ENCODE measurements at regions not wholly inside any gene's neighbourhood (a gene's known extent, or its start where the extent isn't known, plus 50 kb on each side); places are given as distances from the start of the nearest gene placed in this dataset.

- FAIRE-seq (no peak), DNase-seq (ENCODE audit: low read depth, low spot score) (no peak)
- Histone ChIP-seq H3K9me3 (ENCODE audit: control insufficient read depth, low read depth, low read length) (no peaks in the 10 kb centered on the region), H3K27me3 (ENCODE audit: control insufficient read depth, extremely low read depth, insufficient read depth, low read length) (no peaks in the 10 kb centered on the region), H3K9ac (ENCODE audit: control insufficient read depth, extremely low read depth, insufficient read depth, low read length) (no peak overlapping the region), H2AFZ (ENCODE audit: control insufficient read depth, low read length) (no peak overlapping the region), H3K4me2 (ENCODE audit: control insufficient read depth, extremely low read depth, insufficient read depth, low read depth, low read length) (no peak overlapping the region), H3K4me1 (ENCODE audit: control insufficient read depth, extremely low read depth, insufficient read depth, low read length) (no peaks in the 10 kb centered on the region), H3K27ac (ENCODE audit: control insufficient read depth, insufficient read depth, low read length) (no peak overlapping the region), H3K79me2 (ENCODE audit: control insufficient read depth, insufficient read depth, low read length) (no peaks in the 10 kb centered on the region), H4K20me1 (ENCODE audit: control insufficient read depth, extremely low read depth, insufficient read depth, low read length) (no peaks in the 10 kb centered on the region), H3K9me1 (ENCODE audit: control insufficient read depth, extremely low read depth, insufficient read depth, low read length) (no peaks in the 10 kb centered on the region), H3K36me3 (ENCODE audit: control insufficient read depth in 2 of 2, extremely low read depth in 1 of 2, insufficient read depth in 2 of 2, low read length in 2 of 2) (no peaks in the 10 kb centered on the region), H3K4me3 (ENCODE audit: control insufficient read depth in 2 of 3, extremely low read depth in 1 of 3, insufficient read depth in 2 of 3, low read depth in 1 of 3, low read length in 3 of 3) (no peak overlapping the region)
- dilution Hi-C loops (cut with MboI; ENCODE audit: extremely low pct_ligation_motif_present, low sequenced_read_pairs) = no loop called here
- TF ChIP-seq EZH2 (IDR thresholded peaks at IDR 0.05; ENCODE audit: low read length) = no peak
- no peak for TF ChIP-seq CTCF (optimal IDR thresholded peaks at IDR 0.05 in 1 of 3, IDR thresholded peaks at IDR 0.05 in 1 of 3, conservative IDR thresholded peaks at IDR 0.05 in 1 of 3; ENCODE audit: extremely low read depth in 1 of 3, insufficient read depth in 2 of 3, low read length in 3 of 3)
Observed at GRCh38 chr3:137222736-137223225, 265.0 kb downstream of the IL20RB start.

GRCh38 chr3:137224464-137224863, 266.7 kb downstream of the IL20RB start:
- Histone ChIP-seq H3K4me2 (ENCODE audit: control insufficient read depth, extremely low read depth, insufficient read depth, low read depth, low read length) (no peak overlapping the region), H3K4me3 (ENCODE audit: control insufficient read depth in 2 of 3, extremely low read depth in 1 of 3, insufficient read depth in 2 of 3, low read depth in 1 of 3, low read length in 3 of 3) (no peak overlapping the region), H3K9ac (ENCODE audit: control insufficient read depth, extremely low read depth, insufficient read depth, low read length) (no peak overlapping the region), H3K27me3 (ENCODE audit: control insufficient read depth, extremely low read depth, insufficient read depth, low read length) (no peaks in the 10 kb centered on the region), H2AFZ (ENCODE audit: control insufficient read depth, low read length) (no peak overlapping the region), H3K36me3 (ENCODE audit: control insufficient read depth in 2 of 2, extremely low read depth in 1 of 2, insufficient read depth in 2 of 2, low read length in 2 of 2) (no peaks in the 10 kb centered on the region), H3K9me3 (ENCODE audit: control insufficient read depth, low read depth, low read length) (no peaks in the 10 kb centered on the region), H4K20me1 (ENCODE audit: control insufficient read depth, extremely low read depth, insufficient read depth, low read length) (no peaks in the 10 kb centered on the region), H3K27ac (ENCODE audit: control insufficient read depth, insufficient read depth, low read length) (no peak overlapping the region), H3K4me1 (ENCODE audit: control insufficient read depth, extremely low read depth, insufficient read depth, low read length) (no peaks in the 10 kb centered on the region), H3K9me1 (ENCODE audit: control insufficient read depth, extremely low read depth, insufficient read depth, low read length) (no peaks in the 10 kb centered on the region), H3K79me2 (ENCODE audit: control insufficient read depth, insufficient read depth, low read length) (no peaks in the 10 kb centered on the region)
- TF ChIP-seq CTCF (optimal IDR thresholded peaks at IDR 0.05 in 1 of 3, IDR thresholded peaks at IDR 0.05 in 1 of 3, conservative IDR thresholded peaks at IDR 0.05 in 1 of 3; ENCODE audit: extremely low read depth in 1 of 3, insufficient read depth in 2 of 3, low read length in 3 of 3) = no peak
- no peak for TF ChIP-seq EZH2 (IDR thresholded peaks at IDR 0.05; ENCODE audit: low read length)
- no peak for FAIRE-seq
- dilution Hi-C loops (cut with MboI; ENCODE audit: extremely low pct_ligation_motif_present, low sequenced_read_pairs) = no loop called here
- DNase-seq (ENCODE audit: low read depth, low spot score) = no peak
